GM19240 (cell line): ENCODE measurements at regions not wholly inside any gene's neighbourhood (a gene's known extent, or its start where the extent isn't known, plus 50 kb on each side); places are given as distances from the start of the nearest gene placed in this dataset.

Experiments
- DNase-seq: peaks from one replicate; pipeline ENCODE4 v3.0.0; 2011; ENCODE audit warnings: low spot score; ENCODE audit not compliant: insufficient read length

DNA sequence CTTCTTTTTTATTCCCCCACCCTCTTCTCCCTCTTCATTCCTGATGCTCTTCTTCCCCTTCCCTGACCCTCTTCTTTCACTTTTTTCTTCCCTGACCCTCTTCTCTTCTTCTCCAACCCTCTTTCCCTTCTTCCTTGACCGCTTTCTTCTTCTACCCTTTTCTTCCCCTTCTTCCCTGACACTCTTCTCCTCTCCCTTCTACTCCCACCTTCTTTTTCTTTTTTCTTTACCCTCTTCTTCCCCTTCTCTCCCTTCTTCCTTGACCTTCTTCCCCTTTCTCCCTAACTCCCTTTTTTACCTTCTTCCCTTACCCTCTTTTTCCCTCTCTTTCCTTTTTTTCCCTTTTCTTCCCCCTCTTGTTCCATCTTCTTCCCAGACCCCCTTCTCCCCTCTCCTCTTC, 931.3 kb downstream of the UQCRFS1 start:
- DNase-seq, result no peak

- no peak for DNase-seq
Observed at GRCh38 chr19:28264556-28264955, 948.4 kb downstream of the UQCRFS1 start.

- no peak for DNase-seq
Observed at GRCh38 chr19:28258829-28259228, 954.1 kb downstream of the UQCRFS1 start.

GRCh38 chr19:28257396-28257795, 955.6 kb downstream of the UQCRFS1 start:
- DNase-seq, result no peak

DNA sequence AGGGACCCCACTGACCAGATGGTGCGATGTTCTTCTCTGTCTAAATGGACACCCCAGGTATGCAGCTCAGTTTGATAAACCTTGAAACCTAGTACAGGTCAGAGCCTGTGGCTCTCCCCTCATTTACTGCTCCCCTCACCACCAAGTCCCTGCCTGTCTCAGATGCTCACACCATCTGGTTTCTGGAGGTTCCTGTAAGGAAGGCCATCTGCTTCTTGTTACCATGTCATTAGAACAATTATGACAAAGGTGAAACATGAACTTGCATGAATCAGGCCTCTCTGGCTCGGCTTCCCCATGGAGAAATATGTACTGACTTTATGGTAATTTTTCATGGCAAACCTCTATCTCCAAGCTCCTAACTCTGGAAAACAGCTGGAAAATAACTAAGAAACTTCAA, 965.7 kb downstream of the UQCRFS1 start:
- DNase-seq, result no peak

- no peak for DNase-seq
Observed at GRCh38 chr19:28245937-28246336, 967.0 kb downstream of the UQCRFS1 start.

DNA sequence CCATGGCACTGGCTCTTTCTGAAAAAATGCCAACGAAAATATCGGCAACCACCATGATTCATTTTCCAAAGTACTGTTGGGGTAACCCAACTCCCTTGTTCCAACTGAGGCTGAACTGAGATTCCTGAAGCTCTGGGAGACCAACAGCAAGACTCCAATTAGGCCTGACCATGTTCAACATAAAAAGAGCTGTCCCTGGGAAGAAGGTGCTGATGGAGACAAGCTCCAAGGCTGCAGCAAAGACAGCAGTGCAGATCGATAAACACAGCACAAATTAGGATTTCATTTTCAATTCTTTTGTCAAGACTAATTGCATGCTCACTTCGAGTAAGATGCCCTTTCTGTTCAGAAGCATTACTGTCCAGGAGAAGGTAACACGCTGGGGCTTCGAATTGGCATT, 968.0 kb downstream of the UQCRFS1 start:
- no peak for DNase-seq

GRCh38 chr19:28242317-28242927, 970.5 kb downstream of the UQCRFS1 start:
- DNase-seq, result no peak

DNA sequence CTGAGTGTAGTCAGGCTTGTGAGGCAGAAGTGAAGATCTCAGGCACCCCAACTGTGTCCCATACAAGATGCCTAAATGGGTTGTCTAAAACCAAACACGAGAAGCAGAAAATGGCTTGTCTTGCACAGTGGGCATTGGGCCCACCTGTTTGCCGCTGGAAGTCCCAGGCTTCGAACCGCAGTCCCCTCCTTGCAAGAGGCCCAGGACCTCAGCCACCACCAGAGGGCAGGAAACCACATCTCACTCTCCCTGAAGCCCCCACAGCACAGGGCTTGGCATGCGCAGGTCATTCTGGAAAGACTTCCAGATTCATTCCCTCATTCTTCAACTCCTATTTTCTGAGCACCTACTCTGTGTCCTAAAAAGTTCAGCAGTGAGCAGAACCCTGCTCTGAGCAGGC, 973.7 kb downstream of the UQCRFS1 start:
- DNase-seq, result no peak

DNA sequence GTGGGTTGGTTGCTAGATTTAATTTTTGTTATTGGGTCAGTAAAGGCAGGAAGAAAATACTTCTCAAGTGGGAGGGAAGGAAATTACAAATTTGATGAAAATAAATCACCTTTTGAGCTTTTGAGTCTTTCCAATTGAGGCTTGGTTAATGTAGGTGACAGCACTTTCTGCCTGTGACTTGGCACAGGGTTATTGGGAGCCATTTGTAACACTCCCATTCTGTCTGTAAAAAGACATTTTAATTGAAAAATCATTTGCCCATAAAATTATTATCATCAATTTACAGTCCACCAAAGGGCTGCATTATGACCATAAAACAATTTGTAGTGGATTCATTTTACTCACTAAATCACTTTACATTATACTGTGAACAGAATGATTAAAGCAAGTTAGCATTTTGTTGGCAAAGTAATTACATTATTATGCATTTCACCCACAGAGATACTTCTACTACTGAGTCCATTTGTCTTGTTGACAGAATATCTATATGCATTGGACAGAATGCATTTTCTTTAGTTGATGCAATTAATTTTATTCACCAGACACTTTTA, 974.6 kb downstream of the UQCRFS1 start:
- DNase-seq, result no peak

- no peak for DNase-seq
Observed at GRCh38 chr19:28235606-28236125, 977.3 kb downstream of the UQCRFS1 start.

DNA sequence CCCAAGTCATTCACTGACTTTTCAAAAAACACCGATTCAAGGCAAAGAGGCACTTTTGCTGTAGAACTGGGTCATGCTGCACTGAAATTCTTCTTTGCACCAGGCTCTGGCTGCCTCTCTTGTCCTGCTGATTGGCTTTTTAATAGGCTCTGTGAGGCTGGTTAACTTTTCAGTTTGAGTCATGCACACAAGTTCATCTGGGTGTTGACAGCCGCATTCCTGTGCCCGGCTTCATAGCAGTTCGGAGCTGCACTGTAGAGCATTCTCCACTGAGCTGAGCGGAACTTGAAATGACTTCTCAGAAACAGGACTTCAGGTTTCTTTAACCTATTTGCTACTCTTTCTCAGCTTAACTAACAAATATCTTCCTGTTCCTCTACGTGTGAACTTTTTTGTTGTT, 978.3 kb downstream of the UQCRFS1 start:
- no peak for DNase-seq

GRCh38 chr19:28228854-28229253, 984.1 kb downstream of the UQCRFS1 start:
- no peak for DNase-seq

DNA sequence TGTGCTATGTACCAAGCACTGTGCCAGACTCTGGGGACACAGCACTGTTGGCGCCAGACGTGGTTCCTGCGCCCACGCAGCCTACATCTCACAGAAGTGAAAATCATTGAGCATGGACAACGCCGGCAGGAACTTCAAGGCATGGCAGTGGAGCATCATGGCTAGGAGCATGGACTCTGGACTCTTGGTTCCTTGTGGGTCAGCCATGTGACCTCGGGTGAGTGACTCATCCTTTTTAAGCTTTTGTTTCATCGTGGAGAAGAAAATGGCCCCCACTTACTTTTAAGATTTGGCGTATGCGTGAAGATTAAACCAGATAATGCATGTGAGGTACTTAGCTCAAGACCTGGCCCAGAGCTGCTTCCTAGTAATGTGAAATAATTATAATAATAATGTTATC, 988.5 kb downstream of the UQCRFS1 start:
- DNase-seq, result no peak

DNA sequence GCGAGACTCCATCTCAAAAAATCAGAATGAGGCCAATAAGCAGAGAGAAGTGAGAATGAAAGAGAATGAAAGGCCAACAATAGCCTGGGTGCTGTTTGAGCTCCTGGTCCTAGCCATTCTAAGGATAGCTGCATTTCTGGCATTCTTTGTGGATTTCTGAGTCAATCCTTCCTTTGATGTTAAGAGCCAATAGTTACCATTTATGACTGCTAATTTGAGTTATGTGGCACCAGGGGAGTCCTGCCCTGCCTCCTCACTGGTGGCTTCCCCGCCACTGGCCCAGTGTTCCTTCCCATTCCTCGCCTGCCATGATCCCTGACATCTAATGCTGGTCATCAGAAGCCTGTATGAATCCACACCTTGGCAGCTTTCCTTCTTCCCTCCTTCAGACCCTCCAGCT, 991.2 kb downstream of the UQCRFS1 start:
- no peak for DNase-seq

GRCh38 chr19:28218728-28219127, 994.2 kb downstream of the UQCRFS1 start:
- no peak for DNase-seq

GRCh38 chr19:28217022-28217421, 995.9 kb downstream of the UQCRFS1 start:
- no peak for DNase-seq

GRCh38 chr19:28213470-28214082, 999.4 kb downstream of the UQCRFS1 start:
- no peak for DNase-seq

DNA sequence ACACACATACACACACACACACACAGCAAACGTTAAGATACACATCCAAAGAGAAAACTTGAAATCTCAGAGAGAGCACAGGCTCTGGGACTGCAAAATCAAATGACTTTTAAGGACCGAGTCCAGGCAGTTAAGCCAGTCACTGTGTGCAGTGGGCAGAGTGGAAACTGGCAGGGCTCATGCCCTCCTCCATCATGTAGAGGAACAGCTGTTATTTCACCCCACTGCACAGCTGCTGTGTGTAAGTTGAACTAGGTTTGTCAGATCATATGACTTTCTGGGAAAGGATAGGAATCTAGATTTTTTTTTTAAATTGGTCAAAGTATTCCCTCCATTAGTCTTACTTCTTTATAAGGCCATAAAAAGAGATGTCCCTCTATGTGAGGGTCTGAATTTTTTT, 1002.1 kb downstream of the UQCRFS1 start:
- no peak for DNase-seq

GRCh38 chr19:28208745-28209144, 1004.2 kb downstream of the UQCRFS1 start:
- no peak for DNase-seq

GRCh38 chr19:28207244-28207643, 1005.7 kb downstream of the UQCRFS1 start:
- DNase-seq, result no peak

GRCh38 chr19:28201462-28201943, 1011.4 kb downstream of the UQCRFS1 start:
- no peak for DNase-seq

- no peak for DNase-seq
Observed at GRCh38 chr19:28199323-28199722, 1013.6 kb downstream of the UQCRFS1 start.
